A549 (cell line): ENCODE measurements at regions not wholly inside any gene's neighbourhood (a gene's known extent, or its start where the extent isn't known, plus 50 kb on each side); places are given as distances from the start of the nearest gene placed in this dataset.

Source experiments
- ATAC-seq, 2 experiments: fragments of 200-7000 bp in 1 of 2; fragments of >200 bp in 1 of 2; cut with Nextera tagmentation in 1 of 2; cut with Tn5 transposase in 1 of 2; 3 replicates each; pipeline versions ENCODE4 v1.8.0 to v1.9.1; 2018 to 2020; ENCODE audit warnings: mild to moderate bottlenecking in 1 of 2, moderate library complexity in 1 of 2
- CTCF ChIA-PET: fragments of 300-600 bp; sonication (Branson Sonifier 250); formaldehyde crosslinking; extraction: SDS; loops from one replicate; lab custom pipeline; 2021; ENCODE audit warnings: antibody characterized with exemption, inconsistent platforms; lab: Yijun Ruan, JAX
- POLR2A ChIA-PET: fragments of 350-600 bp; formaldehyde crosslinking; extraction: SDS; loops from one replicate; lab custom pipeline; 2021; ENCODE audit warnings: antibody characterized with exemption, inconsistent platforms; lab: Yijun Ruan, JAX
- DNase-seq, 2 experiments: peaks; one replicate each; pipeline versions ENCODE4 v3.0.0 to v3.0.0-alpha.2; 2011 to 2016; ENCODE audit warnings: low read depth in 1 of 2, low spot score in 1 of 2
- FAIRE-seq: peaks from 2 replicates; lab custom pipeline; 2011; peaks lifted over from hg19 to GRCh38; lab: Jason Lieb, UNC
- H3K27ac ChIP-seq, 2 experiments: fragments of >200 bp; sonication (Bioruptor Twin); formaldehyde crosslinking; 3 replicates each; pipeline ENCODE4 v1.5.1; 2016 to 2017
- H3K4me1 ChIP-seq: fragments of >200 bp; sonication (Bioruptor Twin); formaldehyde crosslinking; 3 replicates; pipeline ENCODE4 v1.6.1; 2016
- H3K4me2 ChIP-seq: fragments of >200 bp; sonication (Bioruptor Twin); formaldehyde crosslinking; 3 replicates; pipeline ENCODE4 v1.6.1; 2016
- H3K4me3 ChIP-seq: fragments of >200 bp; sonication (Bioruptor Twin); formaldehyde crosslinking; 3 replicates; pipeline ENCODE4 v1.5.1; 2016
- H3K9me3 ChIP-seq: fragments of >200 bp; sonication (Bioruptor Twin); formaldehyde crosslinking; 3 replicates; pipeline ENCODE4 v1.6.1; 2016
- CBX2 ChIP-seq: fragments of 200-600 bp; sonication (generic); IDR thresholded peaks from 2 replicates; pipeline ENCODE4 v1.6.1; 2016; ENCODE audit warnings: low read depth, mild to moderate bottlenecking, borderline replicate concordance
- CEBPB ChIP-seq, 2 experiments: fragments of >200 bp in 1 of 2; sonication (Bioruptor Twin) in 1 of 2; formaldehyde crosslinking in 1 of 2; IDR thresholded peaks; 2 replicates each; pipeline ENCODE4 v1.6.1; 2012 to 2016
- EHF ChIP-seq: fragments of 250-450 bp; sonication (Bioruptor Pico); IDR thresholded peaks from 2 replicates; pipeline ENCODE4 v1.5.0; 2020; ENCODE audit warnings: mild to moderate bottlenecking
- FOSL2 ChIP-seq, 2 experiments: fragments of 450-650 bp in 1 of 2; fragments of >200 bp in 1 of 2; sonication (Bioruptor Twin) in 1 of 2; formaldehyde crosslinking; IDR thresholded peaks; 2 replicates each; pipeline versions ENCODE4 v1.5.0 to v1.6.1; 2016 to 2020; ENCODE audit warnings: mild to moderate bottlenecking in 1 of 2, moderate library complexity in 1 of 2
- HDAC2 ChIP-seq: fragments of 200-600 bp; sonication (generic); IDR thresholded peaks from 2 replicates; pipeline ENCODE4 v1.6.1; 2016
- HOXA7 ChIP-seq: fragments of 250-450 bp; sonication (Bioruptor Pico); IDR thresholded peaks from 2 replicates; pipeline ENCODE4 v1.5.0; 2020; ENCODE audit warnings: mild to moderate bottlenecking, moderate library complexity
- HOXB13 ChIP-seq: fragments of 250-450 bp; sonication (Bioruptor Pico); IDR thresholded peaks from 2 replicates; pipeline ENCODE4 v1.5.0; 2020; ENCODE audit warnings: low read depth, mild to moderate bottlenecking, moderate library complexity
- HOXB5 ChIP-seq: fragments of 250-450 bp; sonication (Bioruptor Pico); IDR thresholded peaks from 2 replicates; pipeline ENCODE4 v1.5.0; 2020; ENCODE audit warnings: mild to moderate bottlenecking, moderate library complexity
- JUNB ChIP-seq: fragments of >200 bp; sonication (Bioruptor Twin); formaldehyde crosslinking; IDR thresholded peaks from 2 replicates; pipeline ENCODE4 v1.6.1; 2016
- KDM5A ChIP-seq: fragments of 200-600 bp; sonication (generic); IDR thresholded peaks from 2 replicates; pipeline ENCODE4 v1.6.1; 2016; ENCODE audit warnings: antibody characterized with exemption, mild to moderate bottlenecking
- MYC ChIP-seq: IDR thresholded peaks from 2 replicates; pipeline ENCODE4 v1.6.1; 2012; ENCODE audit warnings: mild to moderate bottlenecking, inconsistent platforms, low read length, improper control_type of control experiment, borderline replicate concordance
- NR3C1 ChIP-seq: fragments of >200 bp; sonication (Bioruptor Twin); formaldehyde crosslinking; IDR thresholded peaks from 3 replicates; pipeline ENCODE4 v1.6.1; 2017
- RARB ChIP-seq: fragments of 250-450 bp; sonication (Bioruptor Pico); IDR thresholded peaks from 2 replicates; pipeline ENCODE4 v1.8.0; 2021; ENCODE audit warnings: mild to moderate bottlenecking, moderate library complexity
- RNF2 ChIP-seq: fragments of 200-600 bp; sonication (generic); IDR thresholded peaks from 2 replicates; pipeline ENCODE4 v1.6.1; 2016; ENCODE audit warnings: low read depth, mild to moderate bottlenecking, antibody characterized with exemption, moderate library complexity, borderline replicate concordance
- TFCP2L1 ChIP-seq: fragments of 250-450 bp; sonication (Bioruptor Pico); IDR thresholded peaks from 2 replicates; pipeline ENCODE4 v1.5.0; 2021; ENCODE audit warnings: mild to moderate bottlenecking
- TP53 ChIP-seq: fragments of 250-450 bp; sonication (Bioruptor Pico); IDR thresholded peaks from 2 replicates; pipeline ENCODE4 v1.5.0; 2021; ENCODE audit warnings: mild to moderate bottlenecking, moderate library complexity
- ZNF302 ChIP-seq: fragments of 250-450 bp; sonication (Bioruptor Pico); IDR thresholded peaks from 2 replicates; pipeline ENCODE4 v1.9.0; 2021; ENCODE audit warnings: inconsistent platforms, mild to moderate bottlenecking, moderate library complexity
- WGBS: methylation state at CpG from one replicate; pipeline ENCODE4 v1.1.6; 2017; ENCODE audit errors: missing lambda C conversion rate; 5-methylcytosine and 5-hydroxymethylcytosine counted together
- TF ChIP-seq, protein P1 (sequence below): fragments of 250-450 bp; sonication (Bioruptor Pico); IDR thresholded peaks from 2 replicates; pipeline ENCODE4 v1.5.0; 2020; ENCODE audit warnings: low read depth, mild to moderate bottlenecking, moderate library complexity
- TF ChIP-seq, protein P2 (sequence below): fragments of 450-650 bp; IDR thresholded peaks from 2 replicates; pipeline ENCODE4 v1.6.1; 2014; ENCODE audit warnings: antibody characterized with exemption
- TF ChIP-seq, protein P3 (sequence below): fragments of 150-350 bp; IDR thresholded peaks from 2 replicates; pipeline ENCODE4 v1.6.1; 2014; ENCODE audit warnings: low read depth, mild to moderate bottlenecking, low read length
- TF ChIP-seq, protein P4 (sequence below): IDR thresholded peaks from 2 replicates; pipeline ENCODE4 v1.6.1; 2012
- TF ChIP-seq, protein P5 (sequence below): fragments of >200 bp; sonication (Bioruptor Twin); formaldehyde crosslinking; IDR thresholded peaks from 3 replicates; pipeline ENCODE4 v1.5.1; 2016

DNA sequence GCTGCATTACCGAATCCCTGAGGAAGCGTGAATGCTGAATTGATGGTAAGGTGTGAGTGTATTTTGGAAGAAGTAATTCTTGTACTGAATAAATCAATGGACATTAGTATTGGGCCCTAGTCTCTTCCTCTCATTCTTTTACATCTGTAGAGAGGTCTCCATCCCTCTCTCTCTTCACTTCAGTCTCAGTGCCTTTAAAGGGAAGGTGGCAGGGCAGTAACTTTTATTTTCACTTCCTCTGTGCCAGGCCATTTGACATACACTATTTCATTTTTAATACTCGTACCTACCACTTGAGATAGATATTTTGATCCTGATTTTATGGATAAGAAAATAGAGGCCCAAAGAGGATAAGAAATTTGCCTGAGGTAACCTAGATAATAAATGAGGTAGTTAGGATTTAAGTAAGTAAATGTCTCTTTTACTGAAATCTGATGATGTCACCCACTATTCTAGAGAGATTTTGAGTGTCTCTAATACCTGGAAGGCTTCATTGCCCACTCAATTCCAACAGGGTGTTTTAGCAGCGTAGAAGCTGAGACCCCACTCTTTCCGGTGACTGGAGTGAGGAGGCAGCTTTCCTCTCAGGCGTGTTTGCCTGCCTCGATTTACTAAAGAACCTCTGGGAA is 177.9 kb upstream of the PRICKLE1 start:
- Histone ChIP-seq H3K27ac (no peak overlapping the region), H3K4me1 (no peaks in the 10 kb centered on the region), H3K4me3 (no peak overlapping the region), H3K9me3 (0 out of 3 replicates have a peak, but pooled peaks cover 5% of the 10 kb centered on the region), H3K4me2 (no peak overlapping the region)
- 45% methylated on average over 7 of the region's 7 CpGs for WGBS
- POLR2A ChIA-PET: no interaction called here
- DNase-seq (no peak), FAIRE-seq (no peak), ATAC-seq (no peak)
- no peak for TF ChIP-seq HOXA7 (CRISPR knock-in tag)
- TF ChIP-seq FOSL2 (IDR thresholded peaks at IDR 0.05): no peak
- TF ChIP-seq FOSL2 (CRISPR knock-in tag; IDR thresholded peaks at IDR 0.05): no peak
- TF ChIP-seq, protein P1, sequence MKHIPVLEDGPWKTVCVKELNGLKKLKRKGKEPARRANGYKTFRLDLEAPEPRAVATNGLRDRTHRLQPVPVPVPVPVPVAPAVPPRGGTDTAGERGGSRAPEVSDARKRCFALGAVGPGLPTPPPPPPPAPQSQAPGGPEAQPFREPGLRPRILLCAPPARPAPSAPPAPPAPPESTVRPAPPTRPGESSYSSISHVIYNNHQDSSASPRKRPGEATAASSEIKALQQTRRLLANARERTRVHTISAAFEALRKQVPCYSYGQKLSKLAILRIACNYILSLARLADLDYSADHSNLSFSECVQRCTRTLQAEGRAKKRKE (CRISPR knock-in tag): no peak
- no peak for TF ChIP-seq TFCP2L1 (CRISPR knock-in tag)
- TF ChIP-seq, protein P2, sequence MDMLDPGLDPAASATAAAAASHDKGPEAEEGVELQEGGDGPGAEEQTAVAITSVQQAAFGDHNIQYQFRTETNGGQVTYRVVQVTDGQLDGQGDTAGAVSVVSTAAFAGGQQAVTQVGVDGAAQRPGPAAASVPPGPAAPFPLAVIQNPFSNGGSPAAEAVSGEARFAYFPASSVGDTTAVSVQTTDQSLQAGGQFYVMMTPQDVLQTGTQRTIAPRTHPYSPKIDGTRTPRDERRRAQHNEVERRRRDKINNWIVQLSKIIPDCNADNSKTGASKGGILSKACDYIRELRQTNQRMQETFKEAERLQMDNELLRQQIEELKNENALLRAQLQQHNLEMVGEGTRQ: no peak
- CTCF ChIA-PET: no interaction called here

DNA sequence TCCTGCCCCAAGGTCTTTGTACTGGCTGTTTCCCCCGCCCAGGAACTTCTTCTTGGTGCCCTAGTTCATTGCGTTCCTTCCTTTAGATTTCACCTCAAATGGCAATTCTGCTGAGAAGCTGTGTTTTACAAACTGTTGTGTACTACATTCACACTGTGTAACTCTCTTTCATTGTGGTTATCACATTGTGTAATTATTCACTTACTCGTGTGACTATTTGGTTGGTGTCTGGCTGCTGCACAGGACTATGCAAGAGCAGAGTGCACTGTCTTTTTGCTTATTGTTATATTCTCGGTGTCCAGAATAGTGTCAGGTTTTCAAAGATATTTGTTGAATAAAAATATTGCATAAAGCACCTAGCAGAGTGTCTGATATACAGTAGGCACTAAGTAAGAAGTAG is 177.2 kb upstream of the PRICKLE1 start:
- H3K4me1 ChIP-seq: no peaks in the 10 kb centered on the region
- CTCF ChIA-PET: interaction anchor here (1.4 kb wide), 1 partner anchor 8 kb away, joined by 3 read pairs; no protein-coding TSS in a partner anchor
- WGBS: 43% methylated on average over 4 of the region's 4 CpGs
- DNase-seq (no peak), ATAC-seq (no peak), FAIRE-seq (no peak)
- no peak overlapping the region for H3K4me3 ChIP-seq
- H3K27ac ChIP-seq: no peak overlapping the region
- TF ChIP-seq CEBPB (IDR thresholded peaks at IDR 0.05) (no peak), NR3C1 (no peak), CBX2 (no peak), RNF2 (no peak), MYC (no peak), HOXB13 (CRISPR knock-in tag) (no peak), HOXB5 (no peak), ZNF302 (no peak), RARB (CRISPR knock-in tag) (no peak), KDM5A (no peak), TP53 (no peak), HDAC2 (no peak), EHF (CRISPR knock-in tag) (no peak), JUNB (no peak)
- TF ChIP-seq, protein P3, sequence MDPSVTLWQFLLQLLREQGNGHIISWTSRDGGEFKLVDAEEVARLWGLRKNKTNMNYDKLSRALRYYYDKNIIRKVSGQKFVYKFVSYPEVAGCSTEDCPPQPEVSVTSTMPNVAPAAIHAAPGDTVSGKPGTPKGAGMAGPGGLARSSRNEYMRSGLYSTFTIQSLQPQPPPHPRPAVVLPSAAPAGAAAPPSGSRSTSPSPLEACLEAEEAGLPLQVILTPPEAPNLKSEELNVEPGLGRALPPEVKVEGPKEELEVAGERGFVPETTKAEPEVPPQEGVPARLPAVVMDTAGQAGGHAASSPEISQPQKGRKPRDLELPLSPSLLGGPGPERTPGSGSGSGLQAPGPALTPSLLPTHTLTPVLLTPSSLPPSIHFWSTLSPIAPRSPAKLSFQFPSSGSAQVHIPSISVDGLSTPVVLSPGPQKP: no peak
- TF ChIP-seq, protein P4, sequence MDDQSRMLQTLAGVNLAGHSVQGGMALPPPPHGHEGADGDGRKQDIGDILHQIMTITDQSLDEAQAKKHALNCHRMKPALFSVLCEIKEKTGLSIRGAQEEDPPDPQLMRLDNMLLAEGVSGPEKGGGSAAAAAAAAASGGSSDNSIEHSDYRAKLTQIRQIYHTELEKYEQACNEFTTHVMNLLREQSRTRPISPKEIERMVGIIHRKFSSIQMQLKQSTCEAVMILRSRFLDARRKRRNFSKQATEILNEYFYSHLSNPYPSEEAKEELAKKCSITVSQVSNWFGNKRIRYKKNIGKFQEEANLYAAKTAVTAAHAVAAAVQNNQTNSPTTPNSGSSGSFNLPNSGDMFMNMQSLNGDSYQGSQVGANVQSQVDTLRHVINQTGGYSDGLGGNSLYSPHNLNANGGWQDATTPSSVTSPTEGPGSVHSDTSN: no peak
- TF ChIP-seq, protein P5, sequence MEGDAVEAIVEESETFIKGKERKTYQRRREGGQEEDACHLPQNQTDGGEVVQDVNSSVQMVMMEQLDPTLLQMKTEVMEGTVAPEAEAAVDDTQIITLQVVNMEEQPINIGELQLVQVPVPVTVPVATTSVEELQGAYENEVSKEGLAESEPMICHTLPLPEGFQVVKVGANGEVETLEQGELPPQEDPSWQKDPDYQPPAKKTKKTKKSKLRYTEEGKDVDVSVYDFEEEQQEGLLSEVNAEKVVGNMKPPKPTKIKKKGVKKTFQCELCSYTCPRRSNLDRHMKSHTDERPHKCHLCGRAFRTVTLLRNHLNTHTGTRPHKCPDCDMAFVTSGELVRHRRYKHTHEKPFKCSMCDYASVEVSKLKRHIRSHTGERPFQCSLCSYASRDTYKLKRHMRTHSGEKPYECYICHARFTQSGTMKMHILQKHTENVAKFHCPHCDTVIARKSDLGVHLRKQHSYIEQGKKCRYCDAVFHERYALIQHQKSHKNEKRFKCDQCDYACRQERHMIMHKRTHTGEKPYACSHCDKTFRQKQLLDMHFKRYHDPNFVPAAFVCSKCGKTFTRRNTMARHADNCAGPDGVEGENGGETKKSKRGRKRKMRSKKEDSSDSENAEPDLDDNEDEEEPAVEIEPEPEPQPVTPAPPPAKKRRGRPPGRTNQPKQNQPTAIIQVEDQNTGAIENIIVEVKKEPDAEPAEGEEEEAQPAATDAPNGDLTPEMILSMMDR: no peak
- TF ChIP-seq, protein P2: no peak
- no peak overlapping the region for H3K4me2 ChIP-seq
- POLR2A ChIA-PET: no interaction called here
- no peaks in the 10 kb centered on the region for H3K9me3 ChIP-seq
